Fibroblast of villous mesenchyme (primary cell): ENCODE measurements at regions not wholly inside any gene's neighbourhood (a gene's known extent, or its start where the extent isn't known, plus 50 kb on each side); places are given as distances from the start of the nearest gene placed in this dataset.

Source experiments
- DNase-seq: peaks from one replicate; pipeline ENCODE4 v3.0.0-alpha.2; 2010; ENCODE audit warnings: low read depth
- H3K4me3 ChIP-seq: 2 replicates; pipeline ENCODE4 v1.5.1; 2011; ENCODE audit warnings: low read depth, mild to moderate bottlenecking, low read length
- CTCF ChIP-seq: IDR thresholded peaks from 2 replicates; pipeline ENCODE4 v1.5.1; 2012; ENCODE audit warnings: low read depth, mild to moderate bottlenecking, low read length; ENCODE audit not compliant: insufficient read depth

- DNase-seq, result no peak
- no peak for TF ChIP-seq CTCF
- H3K4me3 ChIP-seq, result no peak overlapping the region
Measured at GRCh38 chr2:35530615-35531135, 824.9 kb upstream of the CRIM1 start.

GRCh38 chr2:35526741-35527140 is 828.8 kb upstream of the CRIM1 start:
- TF ChIP-seq CTCF, result no peak
- DNase-seq, result no peak

DNA sequence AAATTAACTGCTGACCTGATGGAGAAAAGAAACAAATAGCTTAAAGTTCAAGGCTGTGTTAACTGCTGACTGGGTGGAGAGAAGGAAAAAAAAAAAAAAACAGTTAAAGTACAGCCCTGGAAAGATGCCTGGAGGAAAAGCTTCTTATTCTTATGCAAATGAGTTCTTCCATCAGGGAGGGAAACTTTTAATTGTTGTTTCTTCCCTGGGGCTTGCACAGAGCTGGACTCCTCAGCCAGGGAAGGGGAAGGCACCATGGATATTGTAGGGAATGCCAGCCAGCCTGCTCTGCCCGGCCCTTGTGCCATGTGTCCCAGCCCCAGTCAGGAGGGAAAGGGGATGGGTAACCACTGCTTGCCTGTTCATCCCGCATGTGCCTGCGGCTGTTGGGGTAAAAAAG is 833.1 kb upstream of the CRIM1 start:
- no peak for DNase-seq
- no peak for TF ChIP-seq CTCF
- H3K4me3 ChIP-seq, result no peak overlapping the region

More at GRCh38 chr2:35526741-35527140, 828.8 kb upstream of the CRIM1 start:
- H3K4me3 ChIP-seq, result no peak overlapping the region

DNA sequence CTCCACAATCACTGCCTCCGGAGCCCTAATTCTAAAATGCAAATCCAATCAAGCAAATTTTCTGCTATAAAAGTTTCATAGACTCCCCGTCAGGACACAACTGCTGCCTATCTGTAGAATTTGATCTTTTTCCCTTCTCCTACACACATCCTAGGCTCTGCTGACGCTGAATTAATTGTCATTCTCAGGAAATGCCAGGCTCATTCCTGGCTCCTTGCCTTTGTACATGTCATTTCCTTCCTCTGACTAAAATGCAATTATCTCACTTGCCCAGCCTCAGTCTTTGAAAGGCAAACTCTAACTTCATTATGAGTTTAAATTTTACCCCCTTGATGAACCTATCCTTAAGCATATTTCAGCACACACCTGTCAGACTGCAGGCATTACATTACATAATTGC is 844.9 kb upstream of the CRIM1 start:
- no peak overlapping the region for H3K4me3 ChIP-seq
- TF ChIP-seq CTCF, result no peak
- no peak for DNase-seq

- H3K4me3 ChIP-seq, result no peak overlapping the region
- no peak for DNase-seq
- TF ChIP-seq CTCF, result no peak
Measured at GRCh38 chr2:35508601-35509000, 847.0 kb upstream of the CRIM1 start.

- DNase-seq, result no peak
- no peak for TF ChIP-seq CTCF
- no peak overlapping the region for H3K4me3 ChIP-seq
Measured at GRCh38 chr2:35504419-35504818, 851.2 kb upstream of the CRIM1 start.

- TF ChIP-seq CTCF, result no peak
- H3K4me3 ChIP-seq, result no peak overlapping the region
- no peak for DNase-seq
Measured at GRCh38 chr2:35503738-35504199, 851.8 kb upstream of the CRIM1 start.
